Lung (tissue), 11 donors: ENCODE measurements at regions not wholly inside any gene's neighbourhood (a gene's known extent, or its start where the extent isn't known, plus 50 kb on each side); places are given as distances from the start of the nearest gene placed in this dataset.

Experiments used
- ATAC-seq: fragments of 200-7000 bp; cut with Tn5 transposase; one replicate; pipeline ENCODE4 v1.9.1; 2020; ENCODE audit warnings: moderate number of reproducible peaks; ENCODE audit not compliant: insufficient read depth, low FRiP score
- DNase-seq, 3 donors: peaks; one replicate each; pipeline ENCODE4 v3.0.0-alpha.2; 2013 to 2017
- H3K27ac ChIP-seq, 2 donors: one replicate each; pipeline ENCODE4 v1.5.1; 2013; ENCODE audit warnings: mild to moderate bottlenecking in 2 of 2, moderate library complexity in 2 of 2, control low read depth in 1 of 2, inconsistent platforms in 1 of 2, low read depth in 1 of 2, low read length in 1 of 2
- H3K27me3 ChIP-seq, 3 donors: one replicate each; pipeline ENCODE4 v1.5.1; 2013; ENCODE audit warnings: low read length in 2 of 3; ENCODE audit not compliant: control insufficient read depth in 3 of 3, insufficient read depth in 3 of 3
- H3K36me3 ChIP-seq, 4 donors: one replicate each; pipeline ENCODE4 v1.5.1; 2013; ENCODE audit warnings: low read length in 4 of 4, mild to moderate bottlenecking in 1 of 4, moderate library complexity in 1 of 4; ENCODE audit not compliant: control insufficient read depth in 4 of 4, insufficient read depth in 4 of 4
- H3K4me1 ChIP-seq, 5 donors: one replicate each; pipeline ENCODE4 v1.5.1; 2013; ENCODE audit warnings: low read length in 5 of 5, mild to moderate bottlenecking in 2 of 5, moderate library complexity in 1 of 5; ENCODE audit not compliant: control insufficient read depth in 5 of 5, insufficient read depth in 5 of 5
- H3K4me3 ChIP-seq: one replicate; pipeline ENCODE4 v1.5.1; 2013; ENCODE audit warnings: mild to moderate bottlenecking, control low read depth, moderate library complexity
- H3K9ac ChIP-seq, 2 donors: one replicate each; pipeline ENCODE4 v1.5.1; 2013; ENCODE audit warnings: low read length in 2 of 2, control low read depth in 1 of 2; ENCODE audit not compliant: insufficient read depth in 1 of 2
- H3K9me3 ChIP-seq, 4 donors: one replicate each; pipeline ENCODE4 v1.5.1; 2013; ENCODE audit warnings: low read length in 3 of 4, mild to moderate bottlenecking in 1 of 4, moderate library complexity in 1 of 4; ENCODE audit not compliant: control insufficient read depth in 4 of 4, insufficient read depth in 3 of 4
- WGBS, 2 donors: extraction: QIAGEN DNeasy Blood & Tissue Kit; methylation state at CpG; one replicate each; pipeline ENCODE4 v1.1.7; 2013; 5-methylcytosine and 5-hydroxymethylcytosine counted together
- TF ChIP-seq, protein P1 (sequence below): IDR thresholded peaks from 2 replicates; pipeline ENCODE4 v1.5.1; 2012; ENCODE audit warnings: mild to moderate bottlenecking; ENCODE audit errors: control extremely low read depth, extremely low read depth
- donor health status: control.
- donor health status: control.
- donor health status: Bipolar disorder and iron deficiency.
- donor health status: healthy.
- donor health status: DM: yes; HTN: yes; CAD: no.

DNA sequence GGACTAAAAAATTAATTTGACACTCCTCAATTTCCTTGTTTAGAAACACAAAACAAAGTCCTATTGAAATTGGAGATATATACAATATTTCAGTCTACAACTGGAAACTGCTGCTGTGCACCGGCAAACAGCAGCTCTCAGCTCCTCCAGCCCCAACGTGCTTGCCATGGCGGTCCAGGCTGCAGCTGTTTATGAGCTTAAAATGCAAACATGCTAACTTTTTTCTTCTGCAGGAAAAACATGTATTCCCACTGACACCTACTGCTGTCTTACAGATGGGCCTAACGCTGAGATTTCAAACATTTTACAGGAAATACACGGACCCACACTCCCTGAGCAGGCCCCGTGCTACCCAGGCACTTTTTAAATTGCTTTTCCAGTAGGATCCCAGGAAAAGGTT is 195.5 kb downstream of the BCL11A start:
- WGBS, 2 donors: 77 to 80% methylated on average over 6 of the region's 6 CpGs
- Histone ChIP-seq H3K36me3 (no peaks in the 10 kb centered on the region), H3K27ac (no peak overlapping the region), H3K4me1 (peaks cover 0 to 13% (median 0%) of the 10 kb centered on the region in 5 donors), H3K9ac (no peak overlapping the region), H3K27me3 (no peaks in the 10 kb centered on the region), H3K9me3 (no peaks in the 10 kb centered on the region), H3K4me3 (no peak overlapping the region)
- DNase-seq: peak; percentile 32 to 64 (median 44)
- TF ChIP-seq, protein P1, sequence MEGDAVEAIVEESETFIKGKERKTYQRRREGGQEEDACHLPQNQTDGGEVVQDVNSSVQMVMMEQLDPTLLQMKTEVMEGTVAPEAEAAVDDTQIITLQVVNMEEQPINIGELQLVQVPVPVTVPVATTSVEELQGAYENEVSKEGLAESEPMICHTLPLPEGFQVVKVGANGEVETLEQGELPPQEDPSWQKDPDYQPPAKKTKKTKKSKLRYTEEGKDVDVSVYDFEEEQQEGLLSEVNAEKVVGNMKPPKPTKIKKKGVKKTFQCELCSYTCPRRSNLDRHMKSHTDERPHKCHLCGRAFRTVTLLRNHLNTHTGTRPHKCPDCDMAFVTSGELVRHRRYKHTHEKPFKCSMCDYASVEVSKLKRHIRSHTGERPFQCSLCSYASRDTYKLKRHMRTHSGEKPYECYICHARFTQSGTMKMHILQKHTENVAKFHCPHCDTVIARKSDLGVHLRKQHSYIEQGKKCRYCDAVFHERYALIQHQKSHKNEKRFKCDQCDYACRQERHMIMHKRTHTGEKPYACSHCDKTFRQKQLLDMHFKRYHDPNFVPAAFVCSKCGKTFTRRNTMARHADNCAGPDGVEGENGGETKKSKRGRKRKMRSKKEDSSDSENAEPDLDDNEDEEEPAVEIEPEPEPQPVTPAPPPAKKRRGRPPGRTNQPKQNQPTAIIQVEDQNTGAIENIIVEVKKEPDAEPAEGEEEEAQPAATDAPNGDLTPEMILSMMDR: no peak
- ATAC-seq: no peak

DNA sequence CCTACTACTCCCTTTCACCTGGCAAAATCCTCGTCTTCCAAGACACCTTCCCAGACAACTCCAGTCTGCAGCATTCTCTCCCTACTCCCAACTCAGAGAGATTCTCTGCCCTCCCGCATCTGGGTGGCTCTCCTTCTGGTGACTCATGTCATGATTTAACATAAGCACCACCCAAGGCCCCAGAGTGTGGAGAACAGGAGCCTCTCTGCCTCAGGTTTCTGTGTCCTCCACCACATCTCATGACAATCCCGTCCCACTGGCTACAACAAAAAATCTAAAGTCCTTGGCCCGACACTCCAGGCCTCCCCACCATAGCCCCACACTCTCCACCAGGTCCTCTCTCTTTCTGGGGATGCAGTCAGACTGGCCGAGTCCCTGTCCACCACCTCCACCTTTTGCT is 197.1 kb downstream of the BCL11A start:
- no peak overlapping the region for H3K9ac ChIP-seq
- H3K27ac ChIP-seq: no peak overlapping the region
- WGBS, 2 donors: 72 to 83% methylated on average over 5 of the region's 5 CpGs
- H3K4me3 ChIP-seq: no peak overlapping the region
- ATAC-seq (no peak), DNase-seq (no peak)
- no peaks in the 10 kb centered on the region for H3K36me3 ChIP-seq
- TF ChIP-seq, protein P1: no peak
- H3K27me3 ChIP-seq: no peaks in the 10 kb centered on the region
- peaks cover 0 to 3% (median 0%) of the 10 kb centered on the region in 4 donors for H3K9me3 ChIP-seq
- H3K4me1 ChIP-seq: peaks cover 0 to 15% (median 0%) of the 10 kb centered on the region in 5 donors

DNA sequence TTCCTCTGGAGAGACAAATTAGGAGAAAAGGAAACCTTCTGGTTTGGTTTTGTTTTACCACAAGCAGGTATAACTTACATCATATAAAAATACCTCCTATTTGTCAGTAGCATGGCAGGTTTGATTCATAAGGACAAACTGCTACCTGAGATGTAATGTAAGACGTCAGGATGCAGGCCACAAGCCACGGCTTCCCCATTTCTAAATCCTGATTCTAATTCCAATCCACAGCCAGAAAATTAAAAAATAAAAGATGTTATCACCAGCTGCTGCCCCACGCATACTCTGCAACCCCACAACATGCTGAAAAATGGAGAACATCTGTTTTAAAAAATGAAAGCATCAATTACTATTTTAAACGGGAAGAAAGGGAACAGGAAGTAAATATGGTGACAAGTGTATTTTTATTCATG is 197.6 kb downstream of the BCL11A start:
- 20 to 43% methylated on average over 4 of the region's 4 CpGs for WGBS, 2 donors
- H3K27ac ChIP-seq: no peak overlapping the region
- H3K9ac ChIP-seq: no peak overlapping the region
- no peaks in the 10 kb centered on the region for H3K36me3 ChIP-seq
- H3K4me1 ChIP-seq: peaks cover 0 to 15% (median 0%) of the 10 kb centered on the region in 5 donors
- TF ChIP-seq, protein P1: no peak
- H3K4me3 ChIP-seq: no peak overlapping the region
- DNase-seq (no peak), ATAC-seq (no peak)
- H3K9me3 ChIP-seq: peaks cover 0 to 3% (median 0%) of the 10 kb centered on the region in 4 donors
- no peaks in the 10 kb centered on the region for H3K27me3 ChIP-seq

DNA sequence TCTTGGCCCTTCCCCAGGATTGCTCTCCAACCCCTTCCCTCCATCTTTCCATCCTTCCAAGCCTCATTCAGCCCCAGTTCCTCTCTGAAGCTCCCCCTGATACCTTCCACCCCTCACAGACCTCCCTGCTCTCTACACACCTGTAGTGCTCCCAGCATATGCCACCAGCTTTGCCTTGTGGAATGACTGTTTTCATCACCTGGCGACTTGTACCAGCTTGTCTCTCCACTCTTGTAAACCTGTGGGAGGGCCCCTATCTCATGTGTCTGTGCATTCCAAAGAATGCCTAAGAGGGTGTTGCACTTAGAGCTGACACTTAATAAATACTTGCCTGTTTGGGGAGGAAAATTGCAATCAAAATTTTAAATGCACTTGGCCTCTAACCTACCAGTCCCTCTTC is 198.7 kb downstream of the BCL11A start:
- WGBS, 2 donors: 41 to 83% methylated on average over 1 of the region's 1 CpG
- Histone ChIP-seq H3K4me1 (peaks cover 0 to 15% (median 0%) of the 10 kb centered on the region in 5 donors), H3K9ac (no peak overlapping the region), H3K4me3 (no peak overlapping the region), H3K27me3 (no peaks in the 10 kb centered on the region), H3K36me3 (no peaks in the 10 kb centered on the region), H3K9me3 (peaks cover 0 to 3% (median 0%) of the 10 kb centered on the region in 4 donors), H3K27ac (no peak overlapping the region)
- DNase-seq (no peak), ATAC-seq (no peak)
- TF ChIP-seq, protein P1: no peak
